HL-60 (cell line): ENCODE measurements at regions not wholly inside any gene's neighbourhood (a gene's known extent, or its start where the extent isn't known, plus 50 kb on each side); places are given as distances from the start of the nearest gene placed in this dataset.

Source experiments
- DNase-seq, 2 experiments: peaks; one replicate each; pipeline ENCODE4 v3.0.0-alpha.2; 2010 to 2020; ENCODE audit warnings: low read depth in 1 of 2, low spot score in 1 of 2
- H3K27ac ChIP-seq: fragments of 250-450 bp; sonication (Bioruptor Pico); replicated peaks from 2 replicates; pipeline ENCODE4 v1.5.1; 2020; ENCODE audit warnings: mild to moderate bottlenecking, moderate library complexity
- H3K27me3 ChIP-seq: fragments of 250-450 bp; sonication (Bioruptor Pico); 2 replicates; pipeline ENCODE4 v1.5.1; 2021; ENCODE audit warnings: mild to moderate bottlenecking, moderate library complexity; ENCODE audit not compliant: insufficient read depth, poor library complexity, severe bottlenecking
- H3K4me3 ChIP-seq: replicated peaks from 2 replicates; pipeline ENCODE4 v1.5.1; 2011; ENCODE audit warnings: mild to moderate bottlenecking, control low read depth, low read length; ENCODE audit not compliant: insufficient read depth
- CTCF ChIP-seq: IDR thresholded peaks from one replicate; pipeline ENCODE4 v1.5.1; 2011; ENCODE audit warnings: low read length, control low read depth, inconsistent platforms; ENCODE audit not compliant: insufficient read depth
- GABPA ChIP-seq: IDR thresholded peaks from 2 replicates; pipeline ENCODE4 v1.6.1; 2012; ENCODE audit warnings: low read depth
- POLR2AphosphoS5 ChIP-seq: IDR thresholded peaks from 2 replicates; pipeline ENCODE4 v1.6.1; 2012; ENCODE audit warnings: low read depth
- REST ChIP-seq: IDR thresholded peaks from 2 replicates; pipeline ENCODE4 v1.6.1; 2012; ENCODE audit warnings: low read depth; ENCODE audit not compliant: insufficient replicate concordance
- SPI1 ChIP-seq: IDR thresholded peaks from 2 replicates; pipeline ENCODE4 v1.6.1; 2012; ENCODE audit warnings: low read depth, mild to moderate bottlenecking, borderline replicate concordance

- H3K27me3 ChIP-seq, result no peaks in the 10 kb centered on the region
- no peak overlapping the region for H3K27ac ChIP-seq
- no peak overlapping the region for H3K4me3 ChIP-seq
- TF ChIP-seq REST (no peak), POLR2AphosphoS5 (no peak), SPI1 (no peak), GABPA (no peak), CTCF (no peak)
- DNase-seq, result no peak
Measured at GRCh38 chr3:69568951-69569350, 170.3 kb upstream of the MITF start.

GRCh38 chr3:69568458-69568857 lies 170.8 kb upstream of the MITF start:
- TF ChIP-seq SPI1 (no peak), CTCF (no peak), POLR2AphosphoS5 (no peak), REST (no peak), GABPA (no peak)
- DNase-seq, result no peak
- Histone ChIP-seq H3K27ac (no peak overlapping the region), H3K27me3 (no peaks in the 10 kb centered on the region), H3K4me3 (no peak overlapping the region)

GRCh38 chr3:69567710-69568052 lies 171.6 kb upstream of the MITF start:
- TF ChIP-seq CTCF (no peak), GABPA (no peak), REST (no peak), SPI1 (no peak), POLR2AphosphoS5 (no peak)
- Histone ChIP-seq H3K27me3 (no peaks in the 10 kb centered on the region), H3K27ac (no peak overlapping the region), H3K4me3 (no peak overlapping the region)
- no peak for DNase-seq
